Tibial nerve (tissue), 4 donors: ENCODE measurements at regions not wholly inside any gene's neighbourhood (a gene's known extent, or its start where the extent isn't known, plus 50 kb on each side); places are given as distances from the start of the nearest gene placed in this dataset.

Source experiments
- EP300 ChIP-seq, 2 donors: sonication (generic); formaldehyde crosslinking; IDR thresholded peaks; one replicate each; pipeline ENCODE4 v1.6.1; 2017; ENCODE audit warnings: antibody characterized with exemption in 2 of 2, mild to moderate bottlenecking in 1 of 2
- TF ChIP-seq, protein P1 (sequence below), 5 experiments: fragments of 200-600 bp in 3 of 5; fragments of 450-650 bp in 2 of 5; sonication (generic) in 3 of 5; IDR thresholded peaks; one replicate each; pipeline ENCODE4 v1.5.1; 2016 to 2019; ENCODE audit warnings: antibody characterized with exemption in 5 of 5, mild to moderate bottlenecking in 3 of 5, moderate library complexity in 2 of 5

DNA sequence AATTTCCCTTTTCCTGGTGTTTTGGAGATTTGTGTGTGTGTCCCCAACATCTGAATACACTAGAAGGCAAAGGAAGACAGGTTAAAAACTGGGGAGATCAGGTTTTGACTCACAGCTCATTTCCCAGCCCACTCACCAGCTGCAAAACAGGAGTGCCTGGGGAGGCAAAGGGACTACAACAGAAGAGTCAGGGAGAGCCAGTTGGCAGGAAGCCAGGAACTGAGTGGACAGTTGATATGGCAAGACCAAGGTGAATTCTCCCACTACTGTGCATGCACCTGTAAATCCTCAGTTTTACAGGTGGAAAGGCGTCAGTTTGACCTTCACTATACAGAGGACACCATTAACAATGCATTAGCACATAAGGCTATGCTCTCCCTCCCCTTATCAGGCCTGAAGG, 901.5 kb upstream of the SEMA6D start:
- TF ChIP-seq EP300 (IDR thresholded peaks at IDR 0.05), result no peak
- TF ChIP-seq, protein P1, sequence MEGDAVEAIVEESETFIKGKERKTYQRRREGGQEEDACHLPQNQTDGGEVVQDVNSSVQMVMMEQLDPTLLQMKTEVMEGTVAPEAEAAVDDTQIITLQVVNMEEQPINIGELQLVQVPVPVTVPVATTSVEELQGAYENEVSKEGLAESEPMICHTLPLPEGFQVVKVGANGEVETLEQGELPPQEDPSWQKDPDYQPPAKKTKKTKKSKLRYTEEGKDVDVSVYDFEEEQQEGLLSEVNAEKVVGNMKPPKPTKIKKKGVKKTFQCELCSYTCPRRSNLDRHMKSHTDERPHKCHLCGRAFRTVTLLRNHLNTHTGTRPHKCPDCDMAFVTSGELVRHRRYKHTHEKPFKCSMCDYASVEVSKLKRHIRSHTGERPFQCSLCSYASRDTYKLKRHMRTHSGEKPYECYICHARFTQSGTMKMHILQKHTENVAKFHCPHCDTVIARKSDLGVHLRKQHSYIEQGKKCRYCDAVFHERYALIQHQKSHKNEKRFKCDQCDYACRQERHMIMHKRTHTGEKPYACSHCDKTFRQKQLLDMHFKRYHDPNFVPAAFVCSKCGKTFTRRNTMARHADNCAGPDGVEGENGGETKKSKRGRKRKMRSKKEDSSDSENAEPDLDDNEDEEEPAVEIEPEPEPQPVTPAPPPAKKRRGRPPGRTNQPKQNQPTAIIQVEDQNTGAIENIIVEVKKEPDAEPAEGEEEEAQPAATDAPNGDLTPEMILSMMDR (IDR thresholded peaks at IDR 0.05), result no peak
